ENCODE measurements at regions not wholly inside any gene's neighbourhood (a gene's known extent, or its start where the extent isn't known, plus 50 kb on each side); places are given as distances from the start of the nearest gene placed in this dataset.

DNA sequence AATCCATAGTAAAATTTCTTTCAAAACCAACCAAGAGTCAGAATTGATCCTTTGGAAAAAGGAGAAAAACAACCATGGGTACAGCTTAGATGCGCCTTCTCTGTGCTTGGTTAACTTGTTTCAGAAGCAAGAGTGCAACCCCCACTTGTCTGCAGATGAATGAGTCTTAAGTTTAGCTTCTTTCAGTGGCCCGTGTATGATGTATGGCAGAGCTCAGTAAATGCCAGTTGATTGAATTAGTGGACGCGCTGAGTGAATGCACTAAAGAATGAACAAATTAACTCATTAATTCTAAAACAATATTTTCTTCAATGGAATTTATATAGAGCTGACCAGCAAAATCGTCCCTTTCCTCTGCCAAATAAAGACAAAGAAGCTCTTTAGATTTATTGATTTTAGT is 67.0 kb upstream of the ARHGEF3 start:
- H3K4me1 Mint-ChIP-seq = peaks cover 22 to 26% of the 10 kb centered on the region in 2 donors
- WGBS (ENCODE audit: insufficient coverage) = 98% methylated on average over 4 of the region's 5 CpGs
- H3K27ac ChIP-seq (ENCODE audit: low read length) = no peak overlapping the region
- H3K27ac Mint-ChIP-seq = peak overlapping the region in 1 of 2 donors; percentile 80
- intact Hi-C loops (cut with micrococcal nuclease) = no loop called here
- DNase-seq (no peak), ATAC-seq (no peak)
- H3K4me3 Mint-ChIP-seq = no peak overlapping the region
- TF ChIP-seq, protein P1, sequence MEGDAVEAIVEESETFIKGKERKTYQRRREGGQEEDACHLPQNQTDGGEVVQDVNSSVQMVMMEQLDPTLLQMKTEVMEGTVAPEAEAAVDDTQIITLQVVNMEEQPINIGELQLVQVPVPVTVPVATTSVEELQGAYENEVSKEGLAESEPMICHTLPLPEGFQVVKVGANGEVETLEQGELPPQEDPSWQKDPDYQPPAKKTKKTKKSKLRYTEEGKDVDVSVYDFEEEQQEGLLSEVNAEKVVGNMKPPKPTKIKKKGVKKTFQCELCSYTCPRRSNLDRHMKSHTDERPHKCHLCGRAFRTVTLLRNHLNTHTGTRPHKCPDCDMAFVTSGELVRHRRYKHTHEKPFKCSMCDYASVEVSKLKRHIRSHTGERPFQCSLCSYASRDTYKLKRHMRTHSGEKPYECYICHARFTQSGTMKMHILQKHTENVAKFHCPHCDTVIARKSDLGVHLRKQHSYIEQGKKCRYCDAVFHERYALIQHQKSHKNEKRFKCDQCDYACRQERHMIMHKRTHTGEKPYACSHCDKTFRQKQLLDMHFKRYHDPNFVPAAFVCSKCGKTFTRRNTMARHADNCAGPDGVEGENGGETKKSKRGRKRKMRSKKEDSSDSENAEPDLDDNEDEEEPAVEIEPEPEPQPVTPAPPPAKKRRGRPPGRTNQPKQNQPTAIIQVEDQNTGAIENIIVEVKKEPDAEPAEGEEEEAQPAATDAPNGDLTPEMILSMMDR (IDR thresholded peaks at IDR 0.05) = no peak
- H3K9me3 ChIP-seq (ENCODE audit: control insufficient read depth, insufficient read depth, low read length) = no peaks in the 10 kb centered on the region
- no peaks in the 10 kb centered on the region for H3K4me1 ChIP-seq (ENCODE audit: control insufficient read depth, insufficient read depth, low read length)
- no peaks in the 10 kb centered on the region for H3K27me3 Mint-ChIP-seq (ENCODE audit: low read depth in 2 of 2)
- no peaks in the 10 kb centered on the region for H3K27me3 ChIP-seq (ENCODE audit: control insufficient read depth, insufficient read depth, low read length)
- H3K9me3 Mint-ChIP-seq = peaks cover 0 to 3% of the 10 kb centered on the region in 2 donors
- no peaks in the 10 kb centered on the region for H3K36me3 ChIP-seq (ENCODE audit: control insufficient read depth, insufficient read depth, low read length)
- no peaks in the 10 kb centered on the region for H3K36me3 Mint-ChIP-seq
- no peak overlapping the region for H3K4me3 ChIP-seq (ENCODE audit: low read length)

DNA sequence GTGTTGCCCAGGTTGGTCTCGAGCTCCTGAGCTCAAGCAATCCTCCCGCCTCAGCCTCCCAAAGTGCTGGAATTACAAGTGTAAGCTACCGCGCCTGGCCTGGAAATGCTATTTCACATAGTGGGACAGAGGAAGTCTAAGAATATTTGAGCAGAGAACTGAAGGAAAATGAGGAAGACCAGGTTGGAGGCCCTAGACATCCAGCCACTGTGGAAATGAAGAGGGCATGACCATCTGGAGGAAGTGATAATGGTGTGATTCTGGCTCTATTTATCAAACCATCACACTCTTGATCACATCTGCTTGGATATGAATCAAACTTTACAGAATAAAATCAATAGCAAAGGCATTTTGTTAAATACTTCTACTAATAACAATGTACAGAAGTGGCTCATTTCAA is 65.9 kb upstream of the ARHGEF3 start:
- H3K27me3 Mint-ChIP-seq (ENCODE audit: low read depth in 2 of 2) = no peaks in the 10 kb centered on the region
- intact Hi-C loops (cut with micrococcal nuclease) = no loop called here
- peaks cover 0 to 3% of the 10 kb centered on the region in 2 donors for H3K9me3 Mint-ChIP-seq
- H3K4me3 Mint-ChIP-seq = no peak overlapping the region
- H3K36me3 ChIP-seq (ENCODE audit: control insufficient read depth, insufficient read depth, low read length) = no peaks in the 10 kb centered on the region
- no peak overlapping the region for H3K27ac Mint-ChIP-seq
- TF ChIP-seq, protein P1 (IDR thresholded peaks at IDR 0.05) = no peak
- no peaks in the 10 kb centered on the region for H3K9me3 ChIP-seq (ENCODE audit: control insufficient read depth, insufficient read depth, low read length)
- no peaks in the 10 kb centered on the region for H3K4me1 ChIP-seq (ENCODE audit: control insufficient read depth, insufficient read depth, low read length)
- H3K27me3 ChIP-seq (ENCODE audit: control insufficient read depth, insufficient read depth, low read length) = no peaks in the 10 kb centered on the region
- H3K36me3 Mint-ChIP-seq = no peaks in the 10 kb centered on the region
- ATAC-seq (no peak), DNase-seq (no peak)
- H3K27ac ChIP-seq (ENCODE audit: low read length) = no peak overlapping the region
- H3K4me1 Mint-ChIP-seq = peaks cover 25 to 28% of the 10 kb centered on the region in 2 donors
- 92% methylated on average over 4 of the region's 4 CpGs for WGBS (ENCODE audit: insufficient coverage)
- no peak overlapping the region for H3K4me3 ChIP-seq (ENCODE audit: low read length)

DNA sequence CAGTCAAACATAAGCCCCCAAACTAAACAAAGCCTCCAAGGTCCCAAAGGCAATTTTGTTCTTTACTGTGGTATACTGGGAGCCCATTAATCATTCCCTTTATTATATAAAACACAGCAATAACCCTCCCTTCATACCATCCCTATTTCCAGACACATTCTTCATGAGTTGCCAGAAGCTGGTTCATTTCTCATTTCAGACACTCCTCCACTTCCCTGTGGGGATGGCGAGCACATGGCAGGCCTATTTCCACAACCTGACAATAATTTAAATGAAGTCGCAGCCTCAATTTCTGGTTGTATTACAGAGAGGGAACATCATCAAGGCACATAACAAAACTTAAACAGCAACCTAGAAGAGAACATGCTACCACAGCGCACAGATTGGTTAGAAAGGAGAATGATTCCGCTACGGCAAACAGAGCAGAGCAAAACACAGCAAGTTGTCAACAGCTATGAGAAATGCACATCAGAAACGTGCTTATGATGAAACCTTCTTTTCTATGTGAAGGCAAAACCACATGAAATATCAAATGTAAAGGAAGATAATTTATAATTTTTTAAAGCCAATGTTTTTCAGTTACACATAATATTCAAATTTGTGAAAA is 63.3 kb upstream of the ARHGEF3 start:
- Histone ChIP-seq H3K36me3 (ENCODE audit: control insufficient read depth, insufficient read depth, low read length) (no peaks in the 10 kb centered on the region), H3K9me3 (ENCODE audit: control insufficient read depth, insufficient read depth, low read length) (no peaks in the 10 kb centered on the region), H3K27ac (ENCODE audit: low read length) (no peak overlapping the region), H3K4me1 (ENCODE audit: control insufficient read depth, insufficient read depth, low read length) (peaks cover 14% of the 10 kb centered on the region), H3K27me3 (ENCODE audit: control insufficient read depth, insufficient read depth, low read length) (no peaks in the 10 kb centered on the region), H3K4me3 (ENCODE audit: low read length) (no peak overlapping the region)
- TF ChIP-seq, protein P1 (IDR thresholded peaks at IDR 0.05) = no peak
- Mint-ChIP-seq H3K27me3 (ENCODE audit: low read depth in 2 of 2) (no peaks in the 10 kb centered on the region), H3K9me3 (peaks cover 0 to 3% of the 10 kb centered on the region in 2 donors), H3K4me1 (peaks cover 36 to 40% of the 10 kb centered on the region in 2 donors), H3K4me3 (no peak overlapping the region), H3K27ac (peak overlapping the region in 1 of 2 donors; percentile 41), H3K36me3 (no peaks in the 10 kb centered on the region)
- WGBS (ENCODE audit: insufficient coverage) = 100% methylated on average over 5 of the region's 6 CpGs
- ATAC-seq = no peak
- intact Hi-C loops (cut with micrococcal nuclease) = no loop called here
- DNase-seq = no peak

DNA sequence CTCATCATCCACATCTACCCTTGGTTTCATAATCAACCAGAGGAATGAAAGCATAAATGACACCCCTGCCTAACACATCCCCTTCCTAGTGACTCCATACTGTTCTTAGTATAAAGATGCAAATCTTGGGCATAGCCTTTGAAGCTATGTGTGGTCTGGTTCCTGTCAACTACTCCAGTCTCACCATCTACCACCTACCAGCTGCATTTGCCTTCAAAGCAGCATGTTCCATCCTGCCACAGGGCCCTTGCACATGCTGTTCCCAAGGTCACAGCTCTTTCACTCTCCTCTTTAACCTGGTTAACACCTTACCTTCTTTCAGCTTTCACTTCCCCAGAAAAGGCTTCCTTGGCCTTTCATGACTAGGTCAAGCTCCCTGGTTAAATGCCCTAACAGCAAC is 62.3 kb upstream of the ARHGEF3 start:
- Histone ChIP-seq H3K36me3 (ENCODE audit: control insufficient read depth, insufficient read depth, low read length) (no peaks in the 10 kb centered on the region), H3K4me3 (ENCODE audit: low read length) (no peak overlapping the region), H3K9me3 (ENCODE audit: control insufficient read depth, insufficient read depth, low read length) (no peaks in the 10 kb centered on the region), H3K4me1 (ENCODE audit: control insufficient read depth, insufficient read depth, low read length) (peaks cover 15% of the 10 kb centered on the region), H3K27ac (ENCODE audit: low read length) (no peak overlapping the region), H3K27me3 (ENCODE audit: control insufficient read depth, insufficient read depth, low read length) (no peaks in the 10 kb centered on the region)
- DNase-seq = no peak
- H3K36me3 Mint-ChIP-seq = no peaks in the 10 kb centered on the region
- peaks cover 30 to 35% of the 10 kb centered on the region in 2 donors for H3K4me1 Mint-ChIP-seq
- TF ChIP-seq, protein P1 (IDR thresholded peaks at IDR 0.05) = no peak
- intact Hi-C loops (cut with micrococcal nuclease) = no loop called here
- no peak overlapping the region for H3K4me3 Mint-ChIP-seq
- ATAC-seq = no peak
- H3K27ac Mint-ChIP-seq = peak overlapping the region in 1 of 2 donors; percentile 41
- peaks cover 0 to 3% of the 10 kb centered on the region in 2 donors for H3K9me3 Mint-ChIP-seq
- H3K27me3 Mint-ChIP-seq (ENCODE audit: low read depth in 2 of 2) = no peaks in the 10 kb centered on the region

All from natural killer cell (primary cell).